GM12878 (cell line): ENCODE measurements at regions not wholly inside any gene's neighbourhood (a gene's known extent, or its start where the extent isn't known, plus 50 kb on each side); places are given as distances from the start of the nearest gene placed in this dataset.

ENCODE experiments used
- ATAC-seq: fragments of 200-7000 bp; cut with Tn5 transposase; 3 replicates; pipeline ENCODE4 v1.9.1; 2020; ENCODE audit warnings: mild to moderate bottlenecking, moderate library complexity
- BruUV-seq: library from RNA; stranded (reverse); fragments of 400-500 nt; replicated peaks from 2 replicates; lab custom pipeline; 2021; lab: Mats Ljungman, UMichigan
- CTCF ChIA-PET: fragments of 300-600 bp; sonication (Branson Sonifier 250); formaldehyde crosslinking; extraction: SDS; loops from one replicate; lab custom pipeline; 2021; ENCODE audit warnings: inconsistent platforms; lab: Yijun Ruan, JAX
- POLR2A ChIA-PET: fragments of 350-600 bp; formaldehyde crosslinking; extraction: SDS; loops from one replicate; lab custom pipeline; 2021; ENCODE audit warnings: inconsistent platforms; lab: Charles Lee
- RAD21 ChIA-PET: fragments of 300-600 bp; sonication (Branson Sonifier 250); formaldehyde crosslinking; loops from one replicate; lab custom pipeline; 2023; ENCODE audit warnings: antibody characterized with exemption; ENCODE audit not compliant: unreplicated experiment; lab: Charles Lee
- SMC1A ChIA-PET: fragments of 300-600 bp; sonication (Branson Sonifier 250); formaldehyde crosslinking; loops from one replicate; lab custom pipeline; 2023; ENCODE audit not compliant: unreplicated experiment, uncharacterized antibody; lab: Charles Lee
- DNase-seq: peaks from one replicate; pipeline ENCODE4 v3.0.0-alpha.2; 2011; ENCODE audit warnings: low read depth, low spot score
- FAIRE-seq: peaks from 3 replicates; lab custom pipeline; 2011; peaks lifted over from hg19 to GRCh38; lab: Jason Lieb, UNC
- H2AFZ ChIP-seq: 2 replicates; pipeline ENCODE4 v1.6.0; 2011; ENCODE audit warnings: low read depth, low read length, control low read depth; ENCODE audit not compliant: control insufficient read depth
- H3K27ac ChIP-seq: 2 replicates; pipeline ENCODE4 v1.5.1; 2011; ENCODE audit warnings: control low read depth; ENCODE audit not compliant: control insufficient read depth, insufficient read depth
- H3K27me3 ChIP-seq, 2 experiments: replicated peaks in 1 of 2; 2 replicates each; pipeline versions ENCODE4 v1.6.0 to v1.6.1; 2011; ENCODE audit warnings: low read length in 1 of 2; ENCODE audit not compliant: control insufficient read depth in 2 of 2, insufficient read depth in 2 of 2
- H3K36me3 ChIP-seq, 2 experiments: 2 replicates each; pipeline ENCODE4 v1.5.1; 2011; ENCODE audit warnings: low read length in 1 of 2; ENCODE audit not compliant: control insufficient read depth in 2 of 2, insufficient read depth in 2 of 2
- H3K4me1 ChIP-seq: 2 replicates; pipeline ENCODE4 v1.6.1; 2011; ENCODE audit warnings: mild to moderate bottlenecking, low read length, moderate library complexity, mixed read lengths; ENCODE audit not compliant: control insufficient read depth, insufficient read depth
- H3K4me2 ChIP-seq: 2 replicates; pipeline ENCODE4 v1.6.0; 2011; ENCODE audit warnings: control low read depth; ENCODE audit not compliant: control insufficient read depth, insufficient read depth
- H3K4me3 ChIP-seq: fragments of 200-600 bp; sonication (generic); 2 replicates; pipeline ENCODE4 v1.5.1; 2016
- H3K79me2 ChIP-seq: 2 replicates; pipeline ENCODE4 v1.6.0; 2011; ENCODE audit warnings: low read length; ENCODE audit not compliant: control insufficient read depth, insufficient read depth
- H3K9ac ChIP-seq: 2 replicates; pipeline ENCODE4 v1.8.0; 2011; ENCODE audit warnings: low read length, control low read depth, mixed read lengths; ENCODE audit not compliant: control insufficient read depth, insufficient read depth
- H3K9me3 ChIP-seq: replicated peaks from 3 replicates; pipeline ENCODE4 v1.5.1; 2011; ENCODE audit warnings: mild to moderate bottlenecking, low read length; ENCODE audit not compliant: control insufficient read depth, insufficient read depth
- H4K20me1 ChIP-seq: 2 replicates; pipeline ENCODE4 v1.6.0; 2011; ENCODE audit not compliant: control insufficient read depth, insufficient read depth
- BACH1 ChIP-seq: fragments of 450-650 bp; IDR thresholded peaks from 2 replicates; pipeline ENCODE4 v1.6.1; 2017; ENCODE audit warnings: mild to moderate bottlenecking, borderline replicate concordance
- BCLAF1 ChIP-seq: fragments of 450-650 bp; IDR thresholded peaks from 2 replicates; pipeline ENCODE4 v1.6.1; 2017; ENCODE audit warnings: antibody characterized with exemption, mild to moderate bottlenecking, moderate library complexity
- BHLHE40 ChIP-seq, 2 experiments: fragments of 450-650 bp in 1 of 2; IDR thresholded peaks; 2 replicates each; pipeline ENCODE4 v1.6.1; 2011 to 2017; ENCODE audit warnings: low read depth in 2 of 2, borderline replicate concordance in 1 of 2, improper control_type of control experiment in 1 of 2, low read length in 1 of 2, mild to moderate bottlenecking in 1 of 2
- BRCA1 ChIP-seq: IDR thresholded peaks from 2 replicates; pipeline ENCODE4 v1.6.1; 2011; ENCODE audit warnings: low read depth, low read length, improper control_type of control experiment
- CREB1 ChIP-seq: IDR thresholded peaks from 2 replicates; pipeline ENCODE4 v1.6.1; 2012; ENCODE audit warnings: low read depth, mild to moderate bottlenecking, inconsistent platforms
- EED ChIP-seq: sonication (generic); IDR thresholded peaks from 2 replicates; pipeline ENCODE4 v1.6.1; 2016; ENCODE audit warnings: antibody characterized with exemption, low read depth
- FOXM1 ChIP-seq: IDR thresholded peaks from 2 replicates; pipeline ENCODE4 v1.6.1; 2012; ENCODE audit warnings: low read depth, mild to moderate bottlenecking, inconsistent platforms, low read length, moderate library complexity
- GABPA ChIP-seq: IDR thresholded peaks from 2 replicates; pipeline ENCODE4 v1.6.1; 2014; ENCODE audit warnings: antibody characterized with exemption, low read depth, mild to moderate bottlenecking, inconsistent platforms
- HDAC6 ChIP-seq: fragments of 200-600 bp; sonication (generic); IDR thresholded peaks from one replicate; pipeline ENCODE4 v1.8.0; 2017; ENCODE audit warnings: antibody characterized with exemption; ENCODE audit not compliant: unreplicated experiment
- IKZF1 ChIP-seq: fragments of 450-650 bp; conservative IDR thresholded peaks from 2 replicates; pipeline ENCODE4 v1.6.1; 2017; ENCODE audit warnings: antibody characterized with exemption, mild to moderate bottlenecking
- PBX3 ChIP-seq: IDR thresholded peaks from 2 replicates; pipeline ENCODE4 v1.6.1; 2011; ENCODE audit warnings: mild to moderate bottlenecking, low read depth, low read length, moderate library complexity; ENCODE audit not compliant: insufficient replicate concordance
- POLR2AphosphoS5 ChIP-seq: IDR thresholded peaks from 2 replicates; pipeline ENCODE4 v1.6.1; 2011; ENCODE audit warnings: mild to moderate bottlenecking, low read length, inconsistent platforms
- RB1 ChIP-seq: fragments of 450-650 bp; formaldehyde crosslinking; IDR thresholded peaks from 2 replicates; pipeline ENCODE4 v1.6.1; 2017; ENCODE audit warnings: mild to moderate bottlenecking, borderline replicate concordance
- RELB ChIP-seq: fragments of 450-650 bp; IDR thresholded peaks from 2 replicates; pipeline ENCODE4 v1.6.1; 2017; ENCODE audit warnings: low read depth, mild to moderate bottlenecking, moderate library complexity
- SUZ12 ChIP-seq: fragments of 200-600 bp; sonication (generic); IDR thresholded peaks from one replicate; pipeline ENCODE4 v1.6.1; 2018; ENCODE audit warnings: antibody characterized with exemption, mild to moderate bottlenecking; ENCODE audit not compliant: unreplicated experiment
- TAF1 ChIP-seq: IDR thresholded peaks from 2 replicates; pipeline ENCODE4 v1.6.1; 2011; ENCODE audit warnings: mild to moderate bottlenecking, low read depth, low read length, borderline replicate concordance
- USF1 ChIP-seq: IDR thresholded peaks from 2 replicates; pipeline ENCODE4 v1.6.1; 2011; ENCODE audit warnings: borderline replicate concordance, low read depth, mild to moderate bottlenecking, moderate library complexity, mixed read lengths, low read length; ENCODE audit not compliant: insufficient read depth; ENCODE audit errors: extremely low read length
- WGBS: methylation state at CpG from one replicate; pipeline ENCODE4 v1.1.6; 2016; ENCODE audit warnings: low lambda C conversion rate; ENCODE audit not compliant: insufficient replicate concordance, insufficient coverage; ENCODE audit errors: missing lambda C conversion rate; 5-methylcytosine and 5-hydroxymethylcytosine counted together
- in situ Hi-C: fragments of 300-500 bp; cut with MboI; formaldehyde crosslinking; loops from 9 replicates; pipeline ENCODE4 v1.14.3; 2018; ENCODE audit warnings: mixed read lengths
- intact Hi-C: fragments of 100-400 bp; cut with micrococcal nuclease; formaldehyde crosslinking; loops from one replicate; pipeline ENCODE4 v1.14.2; 2022; ENCODE audit not compliant: unreplicated experiment

- TF ChIP-seq TAF1 (no peak), IKZF1 (no peak)
Observed at GRCh38 chr2:866887-867286, 83.8 kb upstream of the SNTG2 start (continued).

GRCh38 chr2:866009-866680, 84.5 kb upstream of the SNTG2 start:
- no peak overlapping the region for H3K9ac ChIP-seq
- no peaks in the 10 kb centered on the region for H3K4me1 ChIP-seq
- CTCF ChIA-PET = no interaction called here
- no peak overlapping the region for H3K4me3 ChIP-seq
- FAIRE-seq (no peak), DNase-seq (no peak), ATAC-seq (no peak)
- no peaks in the 10 kb centered on the region for H4K20me1 ChIP-seq
- no peaks in the 10 kb centered on the region for H3K79me2 ChIP-seq
- in situ Hi-C loops = no loop called here
- no peaks in the 10 kb centered on the region; a peak in 1 of 4 replicates for H3K27me3 ChIP-seq
- RAD21 ChIA-PET = no interaction called here
- H3K27ac ChIP-seq = no peak overlapping the region
- H3K36me3 ChIP-seq = no peaks in the 10 kb centered on the region
- no peak overlapping the region for H3K4me2 ChIP-seq
- SMC1A ChIA-PET = no interaction called here
- no peaks in the 10 kb centered on the region for H3K9me3 ChIP-seq
- POLR2A ChIA-PET = no interaction called here
- intact Hi-C loops = no loop called here
- no TSS peak for BruUV-seq
- WGBS = 64% methylated on average over 15 of the region's 15 CpGs
- H2AFZ ChIP-seq = no peak overlapping the region
- no peak for TF ChIP-seq POLR2AphosphoS5
- no peak for TF ChIP-seq RELB
- TF ChIP-seq HDAC6 = no peak
- TF ChIP-seq BACH1 = no peak
- no peak for TF ChIP-seq SUZ12
- no peak for TF ChIP-seq RB1
- TF ChIP-seq BCLAF1 = no peak
- no peak for TF ChIP-seq CREB1
- TF ChIP-seq TAF1 = no peak
- TF ChIP-seq BHLHE40 (IDR thresholded peaks at IDR 0.05; ENCODE audit: borderline replicate concordance in 1 of 2, low read depth in 2 of 2, low read length in 1 of 2) = no peak
- TF ChIP-seq USF1 = no peak
- TF ChIP-seq BRCA1 = no peak
- TF ChIP-seq PBX3 = no peak
- no peak for TF ChIP-seq EED
- no peak for TF ChIP-seq FOXM1
- TF ChIP-seq GABPA = no peak
